ENCODE measurements at regions not wholly inside any gene's neighbourhood (a gene's known extent, or its start where the extent isn't known, plus 50 kb on each side); places are given as distances from the start of the nearest gene placed in this dataset.

- H3K27ac ChIP-seq (ENCODE audit: low read length) = no peak overlapping the region
- H3K4me3 ChIP-seq (ENCODE audit: low read length) = no peak overlapping the region
- H3K4me1 ChIP-seq (ENCODE audit: control insufficient read depth, insufficient read depth, low read length) = no peaks in the 10 kb centered on the region
- intact Hi-C loops (cut with DNase I) = no loop called here
- WGBS = 70% methylated on average over 2 of the region's 2 CpGs
- H3K9me3 ChIP-seq (ENCODE audit: control insufficient read depth, low read length) = no peaks in the 10 kb centered on the region
- no peak for ATAC-seq
- no peaks in the 10 kb centered on the region for H3K27me3 ChIP-seq (ENCODE audit: control insufficient read depth, insufficient read depth)
- DNase-seq = no peak
These were observed 197.6 kb downstream of the SNCA start for GRCh38 chr4:89639395-89639794.

- H3K27ac ChIP-seq (ENCODE audit: low read length) = no peak overlapping the region
- no peak overlapping the region for H3K4me3 ChIP-seq (ENCODE audit: low read length)
- H3K27me3 ChIP-seq (ENCODE audit: control insufficient read depth, insufficient read depth) = no peaks in the 10 kb centered on the region
- ATAC-seq = no peak
- DNase-seq = no peak
- WGBS = 58% methylated on average over 1 of the region's 1 CpG
- H3K4me1 ChIP-seq (ENCODE audit: control insufficient read depth, insufficient read depth, low read length) = no peaks in the 10 kb centered on the region
- intact Hi-C loops (cut with DNase I) = no loop called here
- no peaks in the 10 kb centered on the region for H3K9me3 ChIP-seq (ENCODE audit: control insufficient read depth, low read length)
These were observed 211.2 kb downstream of the SNCA start for GRCh38 chr4:89625599-89626293.

GRCh38 chr4:89619206-89619962, 217.6 kb downstream of the SNCA start:
- ATAC-seq (no peak), DNase-seq (no peak)
- no peaks in the 10 kb centered on the region for H3K27me3 ChIP-seq (ENCODE audit: control insufficient read depth, insufficient read depth)
- WGBS = 39% methylated on average over 1 of the region's 1 CpG
- no peak overlapping the region for H3K4me3 ChIP-seq (ENCODE audit: low read length)
- no peaks in the 10 kb centered on the region for H3K4me1 ChIP-seq (ENCODE audit: control insufficient read depth, insufficient read depth, low read length)
- H3K27ac ChIP-seq (ENCODE audit: low read length) = no peak overlapping the region
- no peaks in the 10 kb centered on the region for H3K9me3 ChIP-seq (ENCODE audit: control insufficient read depth, low read length)
- intact Hi-C loops (cut with DNase I) = no loop called here

- ATAC-seq (no peak), DNase-seq (no peak)
- intact Hi-C loops (cut with DNase I) = no loop called here
- 78% methylated on average over 2 of the region's 2 CpGs for WGBS
- no peak overlapping the region for H3K27ac ChIP-seq (ENCODE audit: low read length)
- no peaks in the 10 kb centered on the region for H3K9me3 ChIP-seq (ENCODE audit: control insufficient read depth, low read length)
- no peaks in the 10 kb centered on the region for H3K4me1 ChIP-seq (ENCODE audit: control insufficient read depth, insufficient read depth, low read length)
- H3K4me3 ChIP-seq (ENCODE audit: low read length) = no peak overlapping the region
- no peaks in the 10 kb centered on the region for H3K27me3 ChIP-seq (ENCODE audit: control insufficient read depth, insufficient read depth)
These were observed 218.8 kb downstream of the SNCA start for GRCh38 chr4:89618151-89618550.

- Histone ChIP-seq H3K4me1 (ENCODE audit: control insufficient read depth, insufficient read depth, low read length) (no peaks in the 10 kb centered on the region), H3K4me3 (ENCODE audit: low read length) (no peak overlapping the region), H3K27ac (ENCODE audit: low read length) (no peak overlapping the region), H3K9me3 (ENCODE audit: control insufficient read depth, low read length) (no peaks in the 10 kb centered on the region), H3K27me3 (ENCODE audit: control insufficient read depth, insufficient read depth) (no peaks in the 10 kb centered on the region)
- ATAC-seq = no peak
- intact Hi-C loops (cut with DNase I) = no loop called here
- 86% methylated on average over 3 of the region's 3 CpGs for WGBS
- DNase-seq = no peak
These were observed 219.6 kb downstream of the SNCA start for GRCh38 chr4:89617317-89617716.

GRCh38 chr4:89616382-89616781, 220.6 kb downstream of the SNCA start:
- WGBS = 59% methylated on average over 2 of the region's 2 CpGs
- Histone ChIP-seq H3K4me3 (ENCODE audit: low read length) (no peak overlapping the region), H3K27me3 (ENCODE audit: control insufficient read depth, insufficient read depth) (no peaks in the 10 kb centered on the region), H3K9me3 (ENCODE audit: control insufficient read depth, low read length) (no peaks in the 10 kb centered on the region), H3K4me1 (ENCODE audit: control insufficient read depth, insufficient read depth, low read length) (no peaks in the 10 kb centered on the region), H3K27ac (ENCODE audit: low read length) (no peak overlapping the region)
- ATAC-seq (no peak), DNase-seq (no peak)
- intact Hi-C loops (cut with DNase I) = no loop called here

- DNase-seq = no peak
- 89% methylated on average over 4 of the region's 4 CpGs for WGBS
- intact Hi-C loops (cut with DNase I) = no loop called here
- no peaks in the 10 kb centered on the region for H3K9me3 ChIP-seq (ENCODE audit: control insufficient read depth, low read length)
- no peak overlapping the region for H3K4me3 ChIP-seq (ENCODE audit: low read length)
- no peak overlapping the region for H3K27ac ChIP-seq (ENCODE audit: low read length)
- ATAC-seq = no peak
- H3K27me3 ChIP-seq (ENCODE audit: control insufficient read depth, insufficient read depth) = no peaks in the 10 kb centered on the region
- H3K4me1 ChIP-seq (ENCODE audit: control insufficient read depth, insufficient read depth, low read length) = no peaks in the 10 kb centered on the region
These were observed 221.9 kb downstream of the SNCA start for GRCh38 chr4:89615051-89615450.

GRCh38 chr4:89614155-89614554, 222.8 kb downstream of the SNCA start:
- DNase-seq (no peak), ATAC-seq (no peak)
- Histone ChIP-seq H3K9me3 (ENCODE audit: control insufficient read depth, low read length) (no peaks in the 10 kb centered on the region), H3K4me3 (ENCODE audit: low read length) (no peak overlapping the region), H3K27ac (ENCODE audit: low read length) (no peak overlapping the region), H3K27me3 (ENCODE audit: control insufficient read depth, insufficient read depth) (no peaks in the 10 kb centered on the region), H3K4me1 (ENCODE audit: control insufficient read depth, insufficient read depth, low read length) (no peaks in the 10 kb centered on the region)
- intact Hi-C loops (cut with DNase I) = no loop called here

- H3K27ac ChIP-seq (ENCODE audit: low read length) = no peak overlapping the region
- no peak for DNase-seq
- H3K27me3 ChIP-seq (ENCODE audit: control insufficient read depth, insufficient read depth) = no peaks in the 10 kb centered on the region
- no peaks in the 10 kb centered on the region for H3K4me1 ChIP-seq (ENCODE audit: control insufficient read depth, insufficient read depth, low read length)
- no peak overlapping the region for H3K4me3 ChIP-seq (ENCODE audit: low read length)
- WGBS = 90% methylated on average over 4 of the region's 4 CpGs
- no peak for ATAC-seq
- no peaks in the 10 kb centered on the region for H3K9me3 ChIP-seq (ENCODE audit: control insufficient read depth, low read length)
- intact Hi-C loops (cut with DNase I) = no loop called here
These were observed 226.7 kb downstream of the SNCA start for GRCh38 chr4:89610236-89610635.

- WGBS = 69% methylated on average over 5 of the region's 5 CpGs
- H3K9me3 ChIP-seq (ENCODE audit: control insufficient read depth, low read length) = no peaks in the 10 kb centered on the region
- H3K27me3 ChIP-seq (ENCODE audit: control insufficient read depth, insufficient read depth) = no peaks in the 10 kb centered on the region
- H3K27ac ChIP-seq (ENCODE audit: low read length) = no peak overlapping the region
- intact Hi-C loops (cut with DNase I) = no loop called here
- H3K4me3 ChIP-seq (ENCODE audit: low read length) = no peak overlapping the region
- H3K4me1 ChIP-seq (ENCODE audit: control insufficient read depth, insufficient read depth, low read length) = no peaks in the 10 kb centered on the region
- DNase-seq = no peak
- no peak for ATAC-seq
These were observed 227.2 kb downstream of the SNCA start for GRCh38 chr4:89609756-89610155.

GRCh38 chr4:89604951-89605350, 232.0 kb downstream of the SNCA start:
- intact Hi-C loops (cut with DNase I) = no loop called here
- Histone ChIP-seq H3K9me3 (ENCODE audit: control insufficient read depth, low read length) (no peaks in the 10 kb centered on the region), H3K27me3 (ENCODE audit: control insufficient read depth, insufficient read depth) (no peaks in the 10 kb centered on the region), H3K4me1 (ENCODE audit: control insufficient read depth, insufficient read depth, low read length) (no peaks in the 10 kb centered on the region), H3K4me3 (ENCODE audit: low read length) (no peak overlapping the region), H3K27ac (ENCODE audit: low read length) (no peak overlapping the region)
- 97% methylated on average over 6 of the region's 6 CpGs for WGBS
- no peak for DNase-seq
- no peak for ATAC-seq

Data from right cardiac atrium (tissue), 5 donors.